Spinal cord (tissue), 9 donors: ENCODE measurements at regions not wholly inside any gene's neighbourhood (a gene's known extent, or its start where the extent isn't known, plus 50 kb on each side); places are given as distances from the start of the nearest gene placed in this dataset.
"Not testable (repeated sequence)": the region's sequence is repeated elsewhere in the genome, so short reads cannot be mapped to it uniquely, and the experiment has no call there.

Experiments used
- DNase-seq, 6 donors: peaks; one replicate each; pipeline versions ENCODE4 v3.0.0 to v3.0.0-alpha.2; 2013 to 2015; ENCODE audit warnings: low spot score in 6 of 6, low read depth in 4 of 6
- H3K27ac ChIP-seq: one replicate; pipeline ENCODE4 v1.5.1; 2013; ENCODE audit warnings: low read depth, low read length, control low read depth
- H3K27me3 ChIP-seq: one replicate; pipeline ENCODE4 v1.6.1; 2013; ENCODE audit warnings: low read length; ENCODE audit not compliant: control insufficient read depth, insufficient read depth
- H3K36me3 ChIP-seq: one replicate; pipeline ENCODE4 v1.6.1; 2013; ENCODE audit warnings: low read length; ENCODE audit not compliant: control insufficient read depth, insufficient read depth
- H3K4me1 ChIP-seq: one replicate; pipeline ENCODE4 v1.6.1; 2013; ENCODE audit warnings: low read length; ENCODE audit not compliant: control insufficient read depth, insufficient read depth
- H3K4me3 ChIP-seq: one replicate; pipeline ENCODE4 v1.5.1; 2013; ENCODE audit warnings: low read depth, low read length, control low read depth
- H3K9me3 ChIP-seq: one replicate; pipeline ENCODE4 v1.6.1; 2013; ENCODE audit warnings: low read length; ENCODE audit not compliant: control insufficient read depth, insufficient read depth
- WGBS: methylation state at CpG from one replicate; pipeline ENCODE4 v1.1.5; 2013; ENCODE audit warnings: missing lambda C conversion rate; ENCODE audit not compliant: insufficient coverage; 5-methylcytosine and 5-hydroxymethylcytosine counted together
- donor health status: healthy.

DNA sequence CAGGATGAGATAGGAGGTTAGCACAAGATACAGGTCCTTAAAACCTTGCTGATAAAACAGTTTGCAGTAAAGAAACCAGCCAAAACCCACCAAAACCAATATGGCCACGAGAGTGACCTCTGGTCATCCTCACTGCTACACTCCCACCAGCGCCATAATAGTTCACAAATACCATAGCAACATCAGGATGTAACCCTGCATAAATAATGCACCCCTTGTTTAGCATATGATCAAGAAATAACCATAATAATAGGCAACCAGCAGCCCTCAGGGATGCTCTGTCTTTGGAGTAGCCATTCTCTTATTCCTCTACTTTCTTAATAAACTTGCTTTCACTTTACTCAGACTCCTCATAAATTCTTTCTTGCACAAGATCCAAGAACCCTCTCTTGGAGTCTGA lies 86.9 kb upstream of the PRSS3 start:
- no peaks in the 10 kb centered on the region for H3K9me3 ChIP-seq
- WGBS: 78% methylated on average over 2 of the region's 2 CpGs
- no peak for DNase-seq
- no peak overlapping the region for H3K27ac ChIP-seq
- no peak overlapping the region for H3K4me3 ChIP-seq
- H3K27me3 ChIP-seq: no peaks in the 10 kb centered on the region
- H3K4me1 ChIP-seq: no peaks in the 10 kb centered on the region
- H3K36me3 ChIP-seq: no peaks in the 10 kb centered on the region

DNA sequence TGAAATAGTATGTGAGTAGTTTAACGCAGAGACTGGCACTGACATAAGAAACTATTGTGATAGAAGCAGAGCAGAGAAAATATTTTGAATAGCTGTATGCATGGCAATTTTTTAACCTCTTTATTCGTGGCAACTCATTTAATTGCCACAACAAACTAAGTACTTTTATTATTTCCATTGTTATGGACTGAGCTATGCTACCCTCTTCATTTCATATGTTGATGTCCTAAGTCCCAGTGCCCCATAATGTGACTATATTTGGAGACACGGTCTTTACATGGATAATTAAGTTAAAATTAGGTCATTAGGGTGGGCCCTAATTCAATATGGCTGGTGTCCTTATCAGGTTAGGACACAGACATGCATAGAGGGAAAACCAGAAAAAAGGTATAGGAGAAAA lies 86.1 kb upstream of the PRSS3 start:
- Histone ChIP-seq H3K27ac (no peak overlapping the region), H3K4me1 (no peaks in the 10 kb centered on the region), H3K4me3 (no peak overlapping the region), H3K36me3 (no peaks in the 10 kb centered on the region), H3K27me3 (no peaks in the 10 kb centered on the region), H3K9me3 (no peaks in the 10 kb centered on the region)
- DNase-seq: no peak
- WGBS: no CpG with 5 or more reads among the region's 3 CpGs

DNA sequence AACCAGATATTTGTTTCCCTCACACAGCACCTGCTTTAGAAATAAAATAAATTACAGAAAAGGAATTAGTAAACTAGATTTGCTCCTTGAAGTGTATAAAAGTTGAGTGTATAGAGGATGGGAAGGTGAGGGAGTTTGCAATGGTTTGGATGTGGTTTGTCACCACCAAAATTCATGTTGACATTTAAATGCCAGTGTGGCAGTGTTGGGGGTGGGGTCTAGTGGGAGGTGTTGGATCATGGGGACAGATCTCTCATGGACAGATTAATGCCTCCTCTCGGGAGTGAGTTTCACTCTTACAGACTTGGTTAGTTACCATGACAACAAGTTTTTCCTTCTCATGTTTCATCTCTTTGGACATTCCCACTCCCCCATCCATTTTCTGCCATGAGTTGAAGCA lies 83.9 kb upstream of the PRSS3 start:
- WGBS: no CpG with 5 or more reads among the region's 1 CpG
- not testable (repeated sequence) for H3K27ac ChIP-seq, H3K27me3 ChIP-seq, H3K4me3 ChIP-seq, DNase-seq, H3K36me3 ChIP-seq, H3K9me3 ChIP-seq, H3K4me1 ChIP-seq

DNA sequence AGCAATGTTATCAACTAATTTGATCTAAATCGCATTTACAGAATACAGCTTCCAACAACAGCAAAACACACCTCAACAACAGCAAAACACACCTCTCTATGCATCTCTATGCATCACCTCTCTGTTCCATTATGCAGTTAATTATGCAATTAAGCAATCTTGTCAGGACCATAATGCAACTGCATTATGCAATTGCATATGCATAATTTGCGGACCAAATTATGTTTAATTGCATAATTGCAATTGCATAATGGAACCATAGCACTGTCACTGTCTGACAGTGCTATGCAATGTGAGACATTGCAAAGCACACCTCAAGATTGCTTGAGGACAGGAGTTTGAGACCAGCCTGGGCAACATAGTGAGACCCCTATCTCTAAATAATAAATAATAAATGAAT lies 80.4 kb upstream of the PRSS3 start:
- Histone ChIP-seq H3K27ac (no peak overlapping the region), H3K9me3 (no peaks in the 10 kb centered on the region), H3K4me3 (no peak overlapping the region), H3K27me3 (no peaks in the 10 kb centered on the region), H3K36me3 (no peaks in the 10 kb centered on the region), H3K4me1 (peaks cover 4% of the 10 kb centered on the region)
- 100% methylated on average over 2 of the region's 2 CpGs for WGBS
- DNase-seq: no peak

DNA sequence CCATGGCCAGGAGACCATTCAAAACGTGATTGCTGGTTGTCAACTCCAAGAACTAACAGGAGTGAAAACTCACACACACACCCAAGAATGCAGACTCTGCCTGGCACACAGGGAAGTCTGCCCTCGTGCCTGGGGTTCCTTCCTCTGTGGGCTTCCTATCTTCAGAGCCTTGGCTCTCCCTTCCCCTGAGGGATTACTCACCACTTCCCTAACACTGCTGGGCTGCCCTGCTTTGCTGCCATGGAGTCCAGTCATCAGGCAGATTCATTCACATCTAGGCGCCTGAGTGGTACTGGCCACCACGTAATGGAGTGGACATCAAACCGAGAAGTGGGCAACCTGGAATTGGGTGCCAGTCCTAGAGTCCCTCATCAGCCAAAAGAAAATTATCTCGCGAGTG lies 76.4 kb upstream of the PRSS3 start:
- H3K4me1 ChIP-seq: peaks cover 12% of the 10 kb centered on the region
- H3K4me3 ChIP-seq: no peak overlapping the region
- no peaks in the 10 kb centered on the region for H3K9me3 ChIP-seq
- DNase-seq: no peak
- no peaks in the 10 kb centered on the region for H3K36me3 ChIP-seq
- 88% methylated on average over 7 of the region's 7 CpGs for WGBS
- no peak overlapping the region for H3K27ac ChIP-seq
- H3K27me3 ChIP-seq: no peaks in the 10 kb centered on the region

DNA sequence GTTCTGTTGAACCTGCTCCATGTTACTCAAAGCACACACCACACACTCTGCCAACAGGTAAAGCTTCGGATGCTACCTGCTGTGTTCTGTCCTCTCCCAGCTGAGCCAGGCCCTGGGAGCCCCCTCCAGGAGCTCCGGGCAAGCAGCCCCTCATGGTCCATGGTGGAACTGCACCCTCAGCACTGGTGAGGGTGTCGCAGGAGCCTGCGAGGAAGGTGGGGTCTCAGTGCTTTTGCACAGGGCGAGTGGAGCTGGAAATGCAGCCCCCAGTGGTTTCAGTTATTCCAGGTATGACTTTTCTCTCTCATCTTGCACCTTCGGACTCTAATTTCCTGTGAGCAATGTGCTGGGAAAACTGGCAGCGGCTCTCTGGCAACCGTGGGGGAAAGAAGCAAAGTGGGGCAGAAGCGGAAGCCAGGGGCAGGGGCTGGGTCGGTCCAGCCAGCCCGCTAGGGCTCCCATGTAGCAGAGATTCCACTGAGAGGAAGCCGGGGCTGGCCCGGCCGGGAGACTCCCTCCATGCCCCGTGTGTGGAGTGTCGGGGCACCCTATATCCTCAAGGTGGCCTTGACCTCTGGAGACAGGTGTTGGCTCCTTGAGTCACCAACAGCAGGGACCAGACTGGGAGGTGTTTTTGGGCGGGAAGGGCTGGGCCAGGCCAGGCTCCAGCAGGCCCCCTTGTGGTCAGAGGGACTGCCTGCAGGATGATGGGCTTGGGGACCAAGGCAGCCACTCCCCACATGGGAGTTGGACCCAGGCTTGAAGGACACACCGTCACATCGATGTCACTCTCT lies 75.6 kb upstream of the PRSS3 start:
- Histone ChIP-seq H3K9me3 (peaks cover 3% of the 10 kb centered on the region), H3K27me3 (no peaks in the 10 kb centered on the region), H3K4me1 (peaks cover 12% of the 10 kb centered on the region), H3K36me3 (no peaks in the 10 kb centered on the region), H3K27ac (no peak overlapping the region), H3K4me3 (no peak overlapping the region)
- WGBS: 50% methylated on average over 17 of the region's 19 CpGs
- DNase-seq: no peak

DNA sequence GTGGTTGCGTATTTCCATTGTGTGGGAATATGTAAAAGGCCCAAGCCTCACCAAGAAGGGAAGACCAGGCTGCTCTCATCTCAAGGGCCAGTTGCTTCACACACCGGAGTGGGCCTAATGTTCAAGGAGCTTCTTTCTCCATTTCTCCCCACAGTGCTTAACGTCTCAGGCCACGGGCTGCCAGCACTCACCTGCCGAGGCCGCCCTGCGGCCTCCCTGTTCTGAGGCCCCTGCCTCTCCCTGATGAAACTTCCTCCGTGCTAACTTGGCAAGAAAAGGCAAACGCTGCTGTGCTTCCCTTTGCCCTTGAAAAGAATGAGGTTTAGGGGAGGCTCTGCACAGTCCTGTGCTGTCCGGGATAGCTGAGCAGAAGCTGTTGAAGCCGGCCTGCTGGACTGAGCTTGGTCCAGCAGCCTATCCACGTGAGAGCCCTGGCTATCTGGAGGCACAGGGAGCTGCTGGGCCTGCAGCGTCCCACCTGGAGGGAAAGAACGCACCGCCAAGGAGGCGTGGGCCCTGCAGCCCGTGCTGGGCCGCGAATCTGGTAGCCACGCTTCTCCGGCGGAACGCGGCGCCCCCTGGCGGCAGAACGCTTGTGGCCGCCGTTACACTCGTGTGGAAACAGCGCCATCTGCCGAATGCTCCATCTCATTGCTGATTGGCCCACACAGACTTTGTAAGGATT lies 73.5 kb upstream of the PRSS3 start:
- H3K4me3 ChIP-seq: no peak overlapping the region
- H3K27me3 ChIP-seq: no peaks in the 10 kb centered on the region
- H3K36me3 ChIP-seq: no peaks in the 10 kb centered on the region
- H3K9me3 ChIP-seq: peaks cover 4% of the 10 kb centered on the region
- WGBS: 23% methylated on average over 31 of the region's 32 CpGs
- H3K4me1 ChIP-seq: peaks cover 12% of the 10 kb centered on the region
- DNase-seq: peak; percentile 50 to 93 (median 64)
- H3K27ac ChIP-seq: no peak overlapping the region

DNA sequence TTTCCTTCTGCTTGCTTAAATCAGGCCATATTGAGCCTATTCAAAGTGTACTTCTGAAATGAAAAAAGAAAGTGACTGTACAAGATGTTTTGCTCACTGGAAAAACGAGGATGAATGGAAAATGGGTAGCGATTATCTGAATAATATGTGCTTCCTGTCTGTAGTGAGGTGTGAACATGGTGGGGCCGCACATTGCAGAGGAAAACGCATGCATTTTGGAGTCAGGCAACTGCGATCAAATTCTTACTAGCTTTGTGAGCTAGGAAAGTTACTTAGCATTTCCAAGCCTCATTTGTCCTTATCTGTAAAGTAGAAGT lies 73.0 kb upstream of the PRSS3 start:
- no peak overlapping the region for H3K27ac ChIP-seq
- no peaks in the 10 kb centered on the region for H3K36me3 ChIP-seq
- H3K4me1 ChIP-seq: peaks cover 12% of the 10 kb centered on the region
- WGBS: 33% methylated on average over 3 of the region's 5 CpGs
- peaks cover 5% of the 10 kb centered on the region for H3K9me3 ChIP-seq
- H3K4me3 ChIP-seq: no peak overlapping the region
- no peak for DNase-seq
- H3K27me3 ChIP-seq: no peaks in the 10 kb centered on the region

DNA sequence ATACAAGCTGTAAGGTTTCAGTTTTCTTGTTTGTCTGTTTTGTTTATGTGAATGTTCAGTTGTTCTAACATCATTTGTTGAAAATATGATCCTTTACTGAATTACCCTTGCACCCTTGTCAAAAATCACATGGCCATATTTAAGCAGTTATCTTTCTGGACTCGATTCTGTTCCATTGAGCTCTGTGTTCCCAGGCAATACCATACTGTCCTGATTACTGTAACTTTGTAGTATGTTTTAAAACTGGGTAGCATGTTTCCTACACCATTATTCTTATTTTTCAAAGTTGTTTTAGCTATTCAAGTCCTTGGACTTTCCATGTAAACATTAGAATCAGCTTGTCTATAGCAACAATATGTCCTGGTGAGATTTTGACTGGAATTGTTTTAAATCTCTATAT lies 66.7 kb upstream of the PRSS3 start:
- Histone ChIP-seq H3K36me3 (no peaks in the 10 kb centered on the region), H3K4me1 (no peaks in the 10 kb centered on the region), H3K27ac (no peak overlapping the region), H3K9me3 (peaks cover 7% of the 10 kb centered on the region), H3K27me3 (no peaks in the 10 kb centered on the region), H3K4me3 (no peak overlapping the region)
- DNase-seq: no peak
- no CpG with 5 or more reads among the region's 1 CpG for WGBS

DNA sequence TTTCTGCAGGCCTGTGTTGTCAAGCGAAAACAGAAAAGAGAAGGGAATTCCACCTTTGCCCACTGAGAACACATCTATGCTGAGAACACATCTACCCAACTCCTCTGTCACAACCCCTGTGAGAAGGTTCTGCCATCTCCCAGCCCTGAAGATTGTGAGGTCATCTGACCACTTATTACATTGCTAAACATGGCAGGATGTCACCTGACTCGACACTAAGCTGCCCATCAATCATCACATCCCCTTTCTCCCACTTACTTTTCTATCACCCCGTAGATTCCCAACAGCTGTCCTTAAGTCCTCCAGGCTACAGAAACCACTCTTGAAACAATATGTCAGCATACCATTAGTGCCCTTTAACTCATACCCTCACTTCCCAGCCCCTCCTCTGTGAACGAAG lies 64.2 kb upstream of the PRSS3 start:
- Histone ChIP-seq H3K4me1 (no peaks in the 10 kb centered on the region), H3K27me3 (no peaks in the 10 kb centered on the region), H3K27ac (no peak overlapping the region), H3K36me3 (no peaks in the 10 kb centered on the region), H3K4me3 (no peak overlapping the region), H3K9me3 (peaks cover 4% of the 10 kb centered on the region)
- no peak for DNase-seq
- 86% methylated on average over 4 of the region's 4 CpGs for WGBS
